DND-41 (cell line): ENCODE measurements at regions not wholly inside any gene's neighbourhood (a gene's known extent, or its start where the extent isn't known, plus 50 kb on each side); places are given as distances from the start of the nearest gene placed in this dataset.

Experiments used
- CTCF ChIP-seq: IDR thresholded peaks from 2 replicates; pipeline ENCODE4 v1.5.1; 2012; ENCODE audit warnings: borderline replicate concordance, low read length, moderate library complexity, mild to moderate bottlenecking; ENCODE audit not compliant: poor library complexity, severe bottlenecking; ENCODE audit errors: extremely low read depth
- EZH2 ChIP-seq: IDR thresholded peaks from 3 replicates; pipeline ENCODE4 v1.6.1; 2012; ENCODE audit warnings: borderline replicate concordance, low read depth, mild to moderate bottlenecking, moderate library complexity, low read length, inconsistent platforms; ENCODE audit not compliant: severe bottlenecking

GRCh38 chr21:23021481-23021880 is 2023.3 kb downstream of the NCAM2 start:
- no peak for TF ChIP-seq CTCF
- TF ChIP-seq EZH2: no peak
